ENCODE measurements at regions not wholly inside any gene's neighbourhood (a gene's known extent, or its start where the extent isn't known, plus 50 kb on each side); places are given as distances from the start of the nearest gene placed in this dataset.
"Not testable (repeated sequence)": the region's sequence is repeated elsewhere in the genome, so short reads cannot be mapped to it uniquely, and the experiment has no call there.

- in situ Hi-C loops (cut with HindIII; ENCODE audit: low pct_unique_long_range_greater_than_20kb, low sequenced_read_pairs), result no loop called here
- TF ChIP-seq JUND (IDR thresholded peaks at IDR 0.05; ENCODE audit: low read depth), result no peak
- DNase-seq (ENCODE audit: low read depth in 1 of 2, low spot score in 1 of 2), result no peak
Measured at GRCh38 chr13:78047151-78047550, 128.5 kb upstream of the EDNRB start.

DNA sequence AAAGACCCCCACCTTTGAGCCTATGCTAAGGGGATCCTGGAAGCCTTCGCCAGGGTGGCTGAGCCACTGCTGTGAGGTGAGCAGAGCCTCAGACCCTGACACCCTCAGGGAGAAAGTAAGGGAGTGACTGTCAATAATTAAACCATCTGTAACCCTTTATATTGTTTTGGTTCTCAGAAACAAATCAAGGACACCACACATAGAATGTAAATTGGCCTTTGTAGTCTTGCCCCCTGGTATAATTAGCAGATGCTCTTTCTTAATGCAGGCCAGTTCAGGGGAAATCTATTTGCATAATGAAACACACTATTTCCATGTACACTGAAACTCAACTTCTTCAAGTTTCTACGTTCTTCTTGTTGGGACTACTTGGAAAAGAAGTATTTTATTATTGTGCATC, 127.7 kb upstream of the EDNRB start:
- DNase-seq (ENCODE audit: low read depth in 1 of 2, low spot score in 1 of 2), result no peak
- TF ChIP-seq JUND (IDR thresholded peaks at IDR 0.05; ENCODE audit: low read depth), result no peak
- in situ Hi-C loops (cut with HindIII; ENCODE audit: low pct_unique_long_range_greater_than_20kb, low sequenced_read_pairs), result no loop called here

GRCh38 chr13:78045916-78046315, 127.3 kb upstream of the EDNRB start:
- no peak for DNase-seq (ENCODE audit: low read depth in 1 of 2, low spot score in 1 of 2)
- TF ChIP-seq JUND (IDR thresholded peaks at IDR 0.05; ENCODE audit: low read depth), result no peak
- in situ Hi-C loops (cut with HindIII; ENCODE audit: low pct_unique_long_range_greater_than_20kb, low sequenced_read_pairs), result no loop called here

DNA sequence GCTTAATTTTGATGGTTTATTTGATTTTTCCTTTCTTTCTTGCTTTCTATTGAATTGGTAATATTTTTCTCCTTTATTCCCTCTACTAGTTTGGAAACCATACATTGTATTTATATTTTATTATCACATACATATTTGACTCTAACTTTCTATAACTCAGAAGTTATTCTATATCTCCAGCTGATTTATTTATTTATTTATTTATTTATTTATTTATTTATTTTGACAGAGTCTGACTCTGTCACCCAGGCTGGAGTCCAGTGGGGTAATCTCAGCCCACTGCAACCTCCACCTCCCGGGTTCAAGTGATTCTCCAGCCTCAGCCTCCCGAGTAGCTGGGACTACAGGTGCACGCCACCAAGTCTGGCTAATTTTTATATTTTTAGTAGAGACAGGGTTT, 122.7 kb upstream of the EDNRB start:
- in situ Hi-C loops (cut with HindIII; ENCODE audit: low pct_unique_long_range_greater_than_20kb, low sequenced_read_pairs); DNase-seq (ENCODE audit: low read depth in 1 of 2, low spot score in 1 of 2): not testable (repeated sequence)

DNA sequence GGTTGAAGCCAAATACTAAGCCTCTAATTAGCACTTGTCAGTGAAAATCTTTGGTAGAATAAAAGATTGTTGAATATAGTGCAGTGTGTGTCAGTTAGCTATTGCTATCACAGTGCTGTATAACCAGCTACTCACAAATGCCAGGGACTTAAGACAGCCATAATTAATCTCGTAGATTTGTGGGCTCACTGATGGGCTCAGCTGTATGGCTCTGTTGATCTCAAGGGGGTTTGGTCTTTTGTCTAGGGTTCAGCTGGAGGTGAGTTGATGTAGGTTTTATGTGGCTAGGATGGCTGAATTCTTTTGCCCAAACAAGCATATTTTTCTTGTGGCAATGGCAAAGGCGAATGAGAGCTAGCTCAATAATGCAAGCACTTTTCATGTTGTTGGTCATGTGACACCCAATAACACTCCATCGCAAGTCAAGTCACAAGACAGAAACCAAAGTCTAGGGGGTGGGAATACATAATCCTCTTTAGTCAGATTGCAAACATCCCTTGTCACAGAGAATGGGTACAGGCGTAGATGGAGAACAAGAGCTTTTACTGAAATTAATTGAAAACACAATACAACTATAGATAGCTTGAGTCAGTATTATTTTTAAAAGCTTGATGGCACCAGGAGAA, 121.7 kb upstream of the EDNRB start:
- no peak for DNase-seq (ENCODE audit: low read depth in 1 of 2, low spot score in 1 of 2)
- no peak for TF ChIP-seq JUND (IDR thresholded peaks at IDR 0.05; ENCODE audit: low read depth)
- in situ Hi-C loops (cut with HindIII; ENCODE audit: low pct_unique_long_range_greater_than_20kb, low sequenced_read_pairs), result no loop called here

GRCh38 chr13:78036841-78037240, 118.2 kb upstream of the EDNRB start:
- TF ChIP-seq JUND (IDR thresholded peaks at IDR 0.05; ENCODE audit: low read depth), result no peak
- in situ Hi-C loops (cut with HindIII; ENCODE audit: low pct_unique_long_range_greater_than_20kb, low sequenced_read_pairs), result no loop called here

DNA sequence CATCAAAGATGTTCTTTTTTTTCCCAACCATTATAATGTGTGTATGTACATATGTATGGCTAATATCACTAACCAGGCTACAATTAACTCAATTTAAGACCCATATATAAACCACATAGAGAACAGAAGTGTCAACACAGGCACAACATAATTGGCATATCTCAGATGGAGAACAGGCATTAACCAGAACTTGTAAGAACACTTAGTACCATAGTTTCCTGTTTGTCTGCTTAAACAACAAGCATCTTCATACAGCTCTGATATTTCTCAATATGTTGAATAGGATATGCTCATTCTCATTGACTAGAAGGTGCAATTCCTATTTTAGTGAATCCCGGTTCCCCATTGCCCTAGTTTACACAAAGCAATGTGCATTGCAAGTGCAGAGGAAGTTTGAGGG, 116.9 kb upstream of the EDNRB start:
- DNase-seq (ENCODE audit: low read depth in 1 of 2, low spot score in 1 of 2), result no peak
- in situ Hi-C loops (cut with HindIII; ENCODE audit: low pct_unique_long_range_greater_than_20kb, low sequenced_read_pairs), result no loop called here
- TF ChIP-seq JUND (IDR thresholded peaks at IDR 0.05; ENCODE audit: low read depth), result no peak

More at GRCh38 chr13:78036841-78037240, 118.2 kb upstream of the EDNRB start:
- DNase-seq (ENCODE audit: low read depth in 1 of 2, low spot score in 1 of 2), result no peak

DNA sequence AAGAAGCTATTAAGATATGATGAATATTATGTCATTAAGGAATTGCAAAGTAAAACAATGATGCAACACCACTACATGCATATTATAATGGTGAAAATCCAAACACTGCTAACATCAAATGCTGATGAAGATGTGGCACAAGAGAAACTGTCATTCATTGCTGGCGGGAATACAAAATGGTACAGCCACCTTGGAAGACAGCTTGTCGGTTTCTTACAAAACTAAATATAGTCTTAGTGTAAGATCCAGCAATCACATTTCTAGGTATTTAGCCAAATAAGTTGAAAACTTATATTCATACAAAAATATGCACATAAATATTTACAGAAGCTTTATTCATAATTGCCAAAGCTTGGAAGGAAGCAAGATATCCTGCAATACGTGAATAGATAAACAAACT, 114.9 kb upstream of the EDNRB start:
- TF ChIP-seq JUND (IDR thresholded peaks at IDR 0.05; ENCODE audit: low read depth), result no peak
- DNase-seq (ENCODE audit: low read depth in 1 of 2, low spot score in 1 of 2), result no peak
- in situ Hi-C loops (cut with HindIII; ENCODE audit: low pct_unique_long_range_greater_than_20kb, low sequenced_read_pairs), result no loop called here

GRCh38 chr13:78032132-78032531, 113.5 kb upstream of the EDNRB start:
- TF ChIP-seq JUND (IDR thresholded peaks at IDR 0.05; ENCODE audit: low read depth), result no peak

GRCh38 chr13:78030341-78030896, 111.8 kb upstream of the EDNRB start:
- in situ Hi-C loops (cut with HindIII; ENCODE audit: low pct_unique_long_range_greater_than_20kb, low sequenced_read_pairs), result no loop called here
- DNase-seq (ENCODE audit: low read depth in 1 of 2, low spot score in 1 of 2), result no peak
- no peak for TF ChIP-seq JUND (IDR thresholded peaks at IDR 0.05; ENCODE audit: low read depth)

More at GRCh38 chr13:78032132-78032531, 113.5 kb upstream of the EDNRB start:
- in situ Hi-C loops (cut with HindIII; ENCODE audit: low pct_unique_long_range_greater_than_20kb, low sequenced_read_pairs), result no loop called here
- DNase-seq (ENCODE audit: low read depth in 1 of 2, low spot score in 1 of 2), result no peak

DNA sequence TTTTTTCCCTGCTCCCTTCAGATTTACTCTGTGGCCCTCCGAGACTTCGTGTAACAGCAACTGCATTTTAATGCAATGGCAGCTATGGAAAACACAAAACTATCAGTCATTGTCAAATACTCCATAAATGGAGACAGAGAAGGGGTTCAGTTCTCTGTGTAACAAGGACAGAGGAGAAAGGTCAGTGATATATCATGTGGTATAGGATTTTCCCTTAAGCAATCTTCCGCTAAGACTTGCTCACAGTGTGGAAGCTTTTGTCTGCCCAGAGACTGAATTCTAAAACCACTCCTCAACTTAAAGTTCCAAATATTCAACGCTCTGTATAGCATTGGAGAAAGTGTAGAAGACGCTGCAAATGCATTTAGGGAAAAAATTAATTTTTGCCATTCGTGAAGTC, 111.3 kb upstream of the EDNRB start:
- no peak for DNase-seq (ENCODE audit: low read depth in 1 of 2, low spot score in 1 of 2)
- in situ Hi-C loops (cut with HindIII; ENCODE audit: low pct_unique_long_range_greater_than_20kb, low sequenced_read_pairs), result no loop called here
- no peak for TF ChIP-seq JUND (IDR thresholded peaks at IDR 0.05; ENCODE audit: low read depth)

GRCh38 chr13:78028960-78029359, 110.3 kb upstream of the EDNRB start:
- in situ Hi-C loops (cut with HindIII; ENCODE audit: low pct_unique_long_range_greater_than_20kb, low sequenced_read_pairs), result no loop called here
- DNase-seq (ENCODE audit: low read depth in 1 of 2, low spot score in 1 of 2), result no peak

DNA sequence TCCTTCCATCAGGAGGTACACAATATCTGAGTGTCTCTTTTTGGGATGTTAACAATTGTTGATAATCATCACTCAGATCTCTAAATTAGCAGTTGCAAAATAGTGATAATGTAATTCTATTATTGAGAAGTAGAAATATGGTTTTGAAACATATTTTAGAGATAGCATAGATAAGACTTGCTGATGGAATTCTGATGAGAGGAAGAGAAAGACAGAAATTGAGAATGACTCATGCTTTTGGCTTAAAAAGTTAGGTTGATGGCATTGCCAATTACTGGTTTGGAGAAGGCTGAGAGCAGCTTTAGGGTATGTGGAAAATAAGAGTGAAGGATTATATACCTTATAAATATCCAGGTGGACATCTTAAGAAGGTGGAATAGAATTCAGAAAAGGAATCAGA, 106.4 kb upstream of the EDNRB start:
- in situ Hi-C loops (cut with HindIII; ENCODE audit: low pct_unique_long_range_greater_than_20kb, low sequenced_read_pairs), result no loop called here
- no peak for TF ChIP-seq JUND (IDR thresholded peaks at IDR 0.05; ENCODE audit: low read depth)
- DNase-seq (ENCODE audit: low read depth in 1 of 2, low spot score in 1 of 2), result no peak

More at GRCh38 chr13:78028960-78029359, 110.3 kb upstream of the EDNRB start:
- no peak for TF ChIP-seq JUND (IDR thresholded peaks at IDR 0.05; ENCODE audit: low read depth)

All from T47D (cell line).